Subcutaneous abdominal adipose tissue (tissue), 5 donors: ENCODE measurements at regions not wholly inside any gene's neighbourhood (a gene's known extent, or its start where the extent isn't known, plus 50 kb on each side); places are given as distances from the start of the nearest gene placed in this dataset.

Experiments
- H3K27ac ChIP-seq: one replicate; pipeline ENCODE4 v1.7.0; 2013; ENCODE audit warnings: low read depth, mild to moderate bottlenecking, inconsistent platforms, low read length, moderate library complexity
- H3K27me3 ChIP-seq, 5 donors: one replicate each; pipeline ENCODE4 v1.7.0; 2013; ENCODE audit warnings: low read length in 5 of 5, inconsistent platforms in 1 of 5; ENCODE audit not compliant: control insufficient read depth in 5 of 5, insufficient read depth in 4 of 5
- H3K36me3 ChIP-seq, 5 donors: one replicate each; pipeline ENCODE4 v1.7.0; 2013; ENCODE audit warnings: low read length in 5 of 5; ENCODE audit not compliant: control insufficient read depth in 5 of 5, insufficient read depth in 5 of 5
- H3K4me1 ChIP-seq, 5 donors: one replicate each; pipeline ENCODE4 v1.7.0; 2013; ENCODE audit warnings: low read length in 5 of 5, mild to moderate bottlenecking in 3 of 5, moderate library complexity in 1 of 5; ENCODE audit not compliant: control insufficient read depth in 5 of 5, insufficient read depth in 5 of 5
- H3K4me3 ChIP-seq, 5 donors: one replicate each; pipeline ENCODE4 v1.7.0; 2013; ENCODE audit warnings: low read length in 5 of 5, low read depth in 1 of 5
- H3K9ac ChIP-seq, 5 donors: one replicate each; pipeline ENCODE4 v1.7.0; 2013; ENCODE audit warnings: low read length in 5 of 5, mild to moderate bottlenecking in 4 of 5, moderate library complexity in 3 of 5
- H3K9me3 ChIP-seq, 5 donors: one replicate each; pipeline ENCODE4 v1.7.0; 2013; ENCODE audit warnings: low read length in 5 of 5; ENCODE audit not compliant: control insufficient read depth in 5 of 5
- donor health status: healthy.
- donor health status: healthy.
- donor health status: healthy.
- donor health status: healthy.
- donor health status: healthy.

DNA sequence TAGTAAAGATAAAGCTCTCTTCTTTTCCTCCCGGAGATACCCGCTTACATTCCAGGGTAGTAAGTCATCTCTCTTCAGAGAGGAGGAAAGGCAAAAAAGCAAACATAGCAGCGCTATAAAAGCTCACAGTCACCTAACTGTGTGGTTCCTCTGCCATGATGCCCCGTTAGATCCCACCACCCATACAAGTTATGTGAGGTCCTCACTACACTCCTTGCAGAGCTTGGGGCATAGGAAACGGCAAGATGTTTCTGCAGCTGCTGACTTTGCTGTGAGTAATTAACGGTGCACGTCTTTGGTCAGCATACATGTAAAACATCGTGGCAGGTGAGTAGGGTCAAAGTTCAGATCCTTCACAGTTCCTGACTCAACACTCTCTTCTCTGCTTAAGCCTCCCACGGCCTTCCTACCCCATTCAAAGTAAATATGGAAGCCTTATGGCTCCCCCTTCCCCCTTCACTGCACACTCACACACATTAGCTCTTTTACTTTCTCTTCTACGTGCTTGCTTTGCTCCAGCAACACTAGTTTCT lies 218.9 kb downstream of the DIRAS2 start:
- Histone ChIP-seq H3K9ac (no peak overlapping the region), H3K4me3 (no peak overlapping the region), H3K27me3 (peaks cover 0 to 3% (median 0%) of the 10 kb centered on the region in 5 donors), H3K36me3 (no peaks in the 10 kb centered on the region), H3K4me1 (no peaks in the 10 kb centered on the region), H3K9me3 (no peaks in the 10 kb centered on the region), H3K27ac (no peak overlapping the region)

DNA sequence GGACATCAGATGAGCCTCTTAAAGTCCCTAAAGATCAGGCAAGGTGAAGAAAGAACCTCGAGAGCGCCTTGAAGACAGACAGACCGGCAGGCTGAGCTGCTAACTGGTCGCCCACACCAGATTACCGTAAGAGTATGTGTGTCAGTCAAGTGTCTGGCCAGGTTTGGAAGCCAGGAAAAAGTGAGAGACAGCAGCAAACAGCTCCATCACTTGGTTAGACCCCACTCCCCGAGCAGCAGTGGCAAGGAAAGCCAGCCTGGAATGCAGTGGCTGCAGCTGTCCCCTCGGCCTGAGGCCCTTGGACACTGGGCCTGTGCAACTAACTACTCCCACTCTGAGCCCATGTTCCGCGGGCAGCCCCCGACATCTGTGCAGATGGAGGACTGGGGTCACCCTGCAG lies 214.1 kb downstream of the DIRAS2 start:
- Histone ChIP-seq H3K4me3 (no peak overlapping the region), H3K4me1 (peaks cover 0 to 5% (median 0%) of the 10 kb centered on the region in 5 donors), H3K27ac (no peak overlapping the region), H3K27me3 (peaks cover 0 to 6% (median 0%) of the 10 kb centered on the region in 5 donors), H3K9ac (no peak overlapping the region), H3K9me3 (no peaks in the 10 kb centered on the region), H3K36me3 (no peaks in the 10 kb centered on the region)

GRCh38 chr9:90432951-90433350 lies 209.7 kb downstream of the DIRAS2 start:
- Histone ChIP-seq H3K9me3 (no peaks in the 10 kb centered on the region), H3K4me3 (no peak overlapping the region), H3K36me3 (no peaks in the 10 kb centered on the region), H3K4me1 (peaks cover 0 to 6% (median 0%) of the 10 kb centered on the region in 5 donors), H3K9ac (peak overlapping the region in 1 of 5 donors; percentile 56), H3K27me3 (peaks cover 0 to 8% (median 3%) of the 10 kb centered on the region in 5 donors), H3K27ac (no peak overlapping the region)

DNA sequence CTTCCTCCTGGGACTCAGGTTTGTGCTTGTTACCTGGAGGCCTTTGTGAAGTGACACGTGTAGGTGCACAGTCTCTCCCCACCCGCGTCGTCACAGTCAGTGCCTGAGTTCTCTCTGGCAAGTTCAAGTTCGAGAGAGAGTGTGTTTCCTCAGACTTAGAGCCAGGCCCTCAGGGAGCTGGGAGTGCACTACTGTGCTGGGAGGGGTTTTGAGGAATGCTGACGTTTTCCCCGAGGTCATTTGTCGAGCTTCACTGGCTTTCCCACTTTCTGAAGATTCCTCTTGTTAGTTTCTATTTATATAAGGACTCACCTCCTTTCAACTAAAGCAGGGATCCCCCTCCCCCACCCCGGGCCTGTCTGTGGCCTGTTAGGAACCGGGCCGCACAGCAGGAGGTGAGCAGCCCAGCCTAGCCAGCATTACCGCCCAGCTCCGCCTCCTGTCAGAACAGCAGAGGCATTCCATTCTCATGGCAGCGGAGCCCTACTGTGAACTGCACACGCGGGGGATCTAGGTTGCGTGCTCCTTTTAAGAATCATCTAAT lies 209.2 kb downstream of the DIRAS2 start:
- peak overlapping the region in 2 of 5 donors; percentile 11 to 56 for H3K9ac ChIP-seq
- H3K4me3 ChIP-seq = peak overlapping the region; percentile 5 to 41 (median 23)
- H3K27ac ChIP-seq = no peak overlapping the region

DNA sequence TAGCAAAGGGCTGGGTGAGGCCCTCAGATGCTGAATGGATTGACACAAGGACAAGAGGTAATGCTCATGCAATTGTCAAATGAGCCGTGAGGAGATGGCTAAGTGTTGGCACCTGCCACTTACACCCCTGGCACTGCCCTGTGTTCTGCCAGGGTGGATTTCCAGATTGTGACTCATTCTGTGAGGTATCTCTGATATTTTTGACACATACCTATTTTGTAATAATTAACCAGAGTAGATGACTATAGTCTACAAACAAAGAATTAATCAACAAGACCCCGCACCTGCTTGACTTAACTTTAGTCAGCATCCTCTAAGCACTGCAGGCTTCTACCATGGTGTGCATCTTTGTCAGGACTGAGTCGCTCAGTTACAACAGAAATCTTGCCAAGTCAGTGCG lies 200.8 kb downstream of the DIRAS2 start:
- H3K4me1 ChIP-seq = no peaks in the 10 kb centered on the region
- peaks cover 0 to 23% (median 3%) of the 10 kb centered on the region in 5 donors for H3K27me3 ChIP-seq
- peaks cover 0 to 7% (median 0%) of the 10 kb centered on the region in 5 donors for H3K9me3 ChIP-seq
- no peaks in the 10 kb centered on the region for H3K36me3 ChIP-seq
- H3K9ac ChIP-seq = no peak overlapping the region
- H3K27ac ChIP-seq = no peak overlapping the region
- no peak overlapping the region for H3K4me3 ChIP-seq

More for the DNA sequence above, 209.2 kb downstream of the DIRAS2 start:
- Histone ChIP-seq H3K27me3 (peaks cover 0 to 7% (median 3%) of the 10 kb centered on the region in 5 donors), H3K36me3 (no peaks in the 10 kb centered on the region), H3K4me1 (peaks cover 0 to 6% (median 0%) of the 10 kb centered on the region in 5 donors), H3K9me3 (peaks cover 0 to under 1% (median 0%) of the 10 kb centered on the region in 5 donors)

DNA sequence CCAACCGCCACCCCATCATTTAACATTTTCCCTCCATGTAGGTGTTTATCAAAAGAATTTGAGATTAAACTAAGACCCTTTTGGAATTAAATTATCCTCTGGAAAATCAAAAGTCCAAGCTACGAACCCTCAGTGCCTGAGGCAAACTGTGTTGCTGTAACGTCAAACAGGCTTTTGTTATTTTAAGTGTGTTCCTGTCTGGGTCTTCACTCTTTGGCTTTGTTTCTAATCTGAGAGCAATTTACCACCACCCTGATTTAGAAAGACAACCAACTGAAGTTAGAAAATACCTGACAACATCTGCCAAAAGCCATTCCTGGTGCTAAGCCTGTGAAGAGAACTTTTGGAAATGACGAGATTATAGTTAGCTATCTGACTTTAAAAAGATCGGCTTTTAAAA lies 199.9 kb downstream of the DIRAS2 start:
- peaks cover 0 to 23% (median 3%) of the 10 kb centered on the region in 5 donors for H3K27me3 ChIP-seq
- no peak overlapping the region for H3K4me3 ChIP-seq
- no peaks in the 10 kb centered on the region for H3K36me3 ChIP-seq
- H3K4me1 ChIP-seq = no peaks in the 10 kb centered on the region
- no peak overlapping the region for H3K9ac ChIP-seq
- H3K27ac ChIP-seq = no peak overlapping the region
- H3K9me3 ChIP-seq = peaks cover 0 to 7% (median 0%) of the 10 kb centered on the region in 5 donors

DNA sequence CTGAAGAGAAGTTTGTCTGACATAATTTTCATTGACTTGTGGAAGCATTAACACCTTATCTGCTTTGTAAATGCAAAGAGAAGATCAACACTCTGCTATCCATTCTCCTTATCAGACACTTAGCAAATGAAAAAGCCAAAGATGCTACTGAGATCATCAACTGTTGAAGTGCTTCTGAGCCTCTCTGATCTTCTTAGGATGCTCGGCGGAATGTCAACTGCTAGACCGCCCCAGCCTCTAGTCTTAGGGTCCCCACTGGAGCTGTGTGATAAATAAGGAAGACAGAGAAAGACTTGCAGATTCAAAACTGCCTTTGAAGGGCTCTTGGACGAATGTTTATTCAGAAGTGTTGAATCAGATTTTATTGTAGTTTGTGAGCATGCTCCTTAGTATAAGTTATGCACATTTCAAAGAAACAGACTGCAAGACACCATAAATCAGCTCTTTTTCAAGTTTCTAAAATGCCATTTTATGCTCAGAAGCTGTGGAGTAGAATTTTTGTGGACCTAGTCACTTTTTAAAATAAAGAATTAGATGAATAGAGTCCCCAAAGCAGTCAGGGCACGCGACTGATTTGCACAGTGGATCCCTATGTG lies 197.9 kb downstream of the DIRAS2 start:
- Histone ChIP-seq H3K4me3 (no peak overlapping the region), H3K4me1 (no peaks in the 10 kb centered on the region), H3K36me3 (no peaks in the 10 kb centered on the region), H3K27me3 (peaks cover 0 to 23% (median 6%) of the 10 kb centered on the region in 5 donors), H3K9ac (no peak overlapping the region), H3K9me3 (no peaks in the 10 kb centered on the region), H3K27ac (no peak overlapping the region)

GRCh38 chr9:90445391-90445790 lies 197.2 kb downstream of the DIRAS2 start:
- Histone ChIP-seq H3K9ac (no peak overlapping the region), H3K4me1 (no peaks in the 10 kb centered on the region), H3K27ac (no peak overlapping the region), H3K4me3 (no peak overlapping the region), H3K36me3 (no peaks in the 10 kb centered on the region), H3K27me3 (peaks cover 0 to 23% (median 6%) of the 10 kb centered on the region in 5 donors), H3K9me3 (no peaks in the 10 kb centered on the region)

GRCh38 chr9:90446200-90446948 lies 196.2 kb downstream of the DIRAS2 start:
- Histone ChIP-seq H3K27me3 (peaks cover 0 to 23% (median 6%) of the 10 kb centered on the region in 5 donors), H3K27ac (no peak overlapping the region), H3K36me3 (no peaks in the 10 kb centered on the region), H3K4me3 (no peak overlapping the region), H3K4me1 (no peaks in the 10 kb centered on the region), H3K9me3 (no peaks in the 10 kb centered on the region), H3K9ac (no peak overlapping the region)

- no peak overlapping the region for H3K9ac ChIP-seq
- H3K27ac ChIP-seq = no peak overlapping the region
- H3K27me3 ChIP-seq = peaks cover 0 to 21% (median 6%) of the 10 kb centered on the region in 5 donors
- no peaks in the 10 kb centered on the region for H3K9me3 ChIP-seq
- H3K4me1 ChIP-seq = no peaks in the 10 kb centered on the region
- no peaks in the 10 kb centered on the region for H3K36me3 ChIP-seq
- no peak overlapping the region for H3K4me3 ChIP-seq
These were observed 194.9 kb downstream of the DIRAS2 start for GRCh38 chr9:90447773-90448172.
